SK-N-SH (cell line): ENCODE measurements at regions not wholly inside any gene's neighbourhood (a gene's known extent, or its start where the extent isn't known, plus 50 kb on each side); places are given as distances from the start of the nearest gene placed in this dataset.

Experiments
- CTCF ChIA-PET: fragments of 300-600, 350-600 bp; formaldehyde crosslinking; extraction: SDS; loops from one replicate; lab custom pipeline; 2021; lab: Yijun Ruan, JAX
- POLR2A ChIA-PET: fragments of 350-600 bp; sonication (Branson Sonifier 250); formaldehyde crosslinking; extraction: SDS; loops from one replicate; lab custom pipeline; 2020; ENCODE audit warnings: antibody characterized with exemption, inconsistent platforms; lab: Yijun Ruan, JAX
- DNase-seq: peaks from one replicate; pipeline ENCODE4 v3.0.0; 2012
- H2AFZ ChIP-seq: fragments of 200-600 bp; sonication (generic); 2 replicates; pipeline ENCODE4 v1.8.1; 2016; ENCODE audit warnings: antibody characterized with exemption, mild to moderate bottlenecking, low read depth
- H3F3A ChIP-seq: fragments of 200-600 bp; sonication (generic); replicated peaks from 2 replicates; pipeline ENCODE3; 2016; ENCODE audit warnings: antibody characterized with exemption, mild to moderate bottlenecking; ENCODE audit not compliant: insufficient read depth
- H3K27ac ChIP-seq, 2 experiments: fragments of 200-500 bp in 1 of 2; fragments of 200-600 bp in 1 of 2; sonication (Bioruptor generic) in 1 of 2; sonication (generic), shearing (Covaris generic) in 1 of 2; 2 replicates each; pipeline versions ENCODE4 v1.5.1 to v1.6.1; 2014 to 2016; ENCODE audit warnings: low read depth in 2 of 2, inconsistent platforms in 1 of 2, low read length in 1 of 2, mild to moderate bottlenecking in 1 of 2, mixed read lengths in 1 of 2
- H3K27me3 ChIP-seq: fragments of 200-600 bp; sonication (generic), shearing (Covaris generic); 2 replicates; pipeline ENCODE4 v1.6.1; 2016; ENCODE audit warnings: mixed run types; ENCODE audit not compliant: insufficient read depth
- H3K36me3 ChIP-seq, 2 experiments: fragments of 200-500 bp in 1 of 2; fragments of 200-600 bp in 1 of 2; sonication (Bioruptor generic) in 1 of 2; sonication (generic) in 1 of 2; replicated peaks in 1 of 2; 2 replicates each; pipeline versions ENCODE3 to v1.5.1; 2014 to 2016; ENCODE audit warnings: low read length in 1 of 2, mild to moderate bottlenecking in 1 of 2; ENCODE audit not compliant: insufficient read depth in 2 of 2, control insufficient read depth in 1 of 2
- H3K4me1 ChIP-seq, 2 experiments: fragments of 200-500 bp in 1 of 2; fragments of 200-600 bp in 1 of 2; sonication (Bioruptor generic) in 1 of 2; sonication (generic), shearing (Covaris generic) in 1 of 2; 2 replicates each; pipeline versions ENCODE4 v1.5.1 to v1.6.1; 2014 to 2016; ENCODE audit warnings: low read depth in 1 of 2, low read length in 1 of 2, mixed run types in 1 of 2; ENCODE audit not compliant: insufficient read depth in 2 of 2, control insufficient read depth in 1 of 2
- H3K4me2 ChIP-seq: fragments of 200-600 bp; sonication (generic), shearing (Covaris generic); 2 replicates; pipeline ENCODE4 v1.6.1; 2017; ENCODE audit warnings: mixed run types
- H3K4me3 ChIP-seq, 2 experiments: fragments of 200-500 bp in 1 of 2; fragments of 200-600 bp in 1 of 2; sonication (Bioruptor generic) in 1 of 2; sonication (generic), shearing (Covaris generic) in 1 of 2; 2 replicates each; pipeline versions ENCODE4 v1.5.1 to v1.8.1; 2014 to 2016; ENCODE audit warnings: low read depth in 2 of 2, inconsistent platforms in 1 of 2, low read length in 1 of 2, mild to moderate bottlenecking in 1 of 2, mixed read lengths in 1 of 2, moderate library complexity in 1 of 2
- H3K79me2 ChIP-seq: fragments of 200-600 bp; sonication (generic); 2 replicates; pipeline ENCODE4 v1.8.1; 2017; ENCODE audit warnings: mild to moderate bottlenecking; ENCODE audit not compliant: insufficient read depth
- H3K9ac ChIP-seq: fragments of 200-600 bp; sonication (generic); 2 replicates; pipeline ENCODE4 v1.6.1; 2017; ENCODE audit warnings: mixed run types
- H3K9me2 ChIP-seq: fragments of 200-600 bp; sonication (generic); 2 replicates; pipeline ENCODE4 v1.6.1; 2017; ENCODE audit warnings: mixed run types
- H3K9me3 ChIP-seq: fragments of 200-600 bp; sonication (generic); 2 replicates; pipeline ENCODE4 v1.6.1; 2017; ENCODE audit warnings: mixed run types, mild to moderate bottlenecking, moderate library complexity
- H4K20me1 ChIP-seq: fragments of 200-600 bp; sonication (generic); 2 replicates; pipeline ENCODE4 v1.6.1; 2017; ENCODE audit warnings: mild to moderate bottlenecking, mixed run types; ENCODE audit not compliant: insufficient read depth
- CHD2 ChIP-seq: fragments of 150-350 bp; IDR thresholded peaks from 2 replicates; pipeline ENCODE4 v1.6.1; 2018; ENCODE audit warnings: low read length; ENCODE audit not compliant: partially characterized antibody
- ELF1 ChIP-seq: IDR thresholded peaks from 2 replicates; pipeline ENCODE4 v1.4.0; 2012
- EP300 ChIP-seq, 2 experiments: IDR thresholded peaks; 2 replicates each; pipeline versions ENCODE4 v1.4.0 to v1.6.1; 2012; ENCODE audit warnings: borderline replicate concordance in 1 of 2, low read depth in 1 of 2, low read length in 1 of 2
- FOSL2 ChIP-seq: IDR thresholded peaks from 2 replicates; pipeline ENCODE4 v1.4.0; 2012; ENCODE audit warnings: low read depth, mild to moderate bottlenecking, moderate library complexity, borderline replicate concordance
- FOXJ3 ChIP-seq: sonication (generic); formaldehyde crosslinking; IDR thresholded peaks from 2 replicates; pipeline ENCODE4 v1.5.1; 2020; ENCODE audit warnings: mild to moderate bottlenecking, missing genetic modification reagents
- GABPA ChIP-seq: IDR thresholded peaks from 2 replicates; pipeline ENCODE4 v1.4.0; 2012; ENCODE audit warnings: low read depth, mild to moderate bottlenecking
- GATA2 ChIP-seq: sonication (generic); formaldehyde crosslinking; IDR thresholded peaks from 2 replicates; pipeline ENCODE4 v1.5.0; 2020; ENCODE audit warnings: mild to moderate bottlenecking, missing genetic modification reagents
- JUND ChIP-seq: IDR thresholded peaks from 2 replicates; pipeline ENCODE4 v1.4.0; 2012
- NFIC ChIP-seq: IDR thresholded peaks from 2 replicates; pipeline ENCODE4 v1.4.0; 2012; ENCODE audit warnings: borderline replicate concordance
- RCOR1 ChIP-seq: fragments of 150-350 bp; IDR thresholded peaks from 2 replicates; pipeline ENCODE4 v1.6.1; 2017; ENCODE audit warnings: antibody characterized with exemption, low read length
- RFX5 ChIP-seq: IDR thresholded peaks from 2 replicates; pipeline ENCODE4 v1.6.1; 2012; ENCODE audit warnings: mild to moderate bottlenecking, improper control_type of control experiment, low read length
- RXRA ChIP-seq: IDR thresholded peaks from 2 replicates; pipeline ENCODE4 v1.4.0; 2012; ENCODE audit warnings: low read depth, mild to moderate bottlenecking, borderline replicate concordance
- SMC3 ChIP-seq: IDR thresholded peaks from 2 replicates; pipeline ENCODE4 v1.6.1; 2012; ENCODE audit warnings: low read depth, low read length, improper control_type of control experiment
- TAF1 ChIP-seq: IDR thresholded peaks from 2 replicates; pipeline ENCODE4 v1.6.1; 2012; ENCODE audit warnings: low read depth, mild to moderate bottlenecking, low read length, moderate library complexity, borderline replicate concordance
- TCF12 ChIP-seq: IDR thresholded peaks from 2 replicates; pipeline ENCODE4 v1.4.0; 2012
- YY1 ChIP-seq: IDR thresholded peaks from 2 replicates; pipeline ENCODE4 v1.4.0; 2012; ENCODE audit warnings: low read depth, mild to moderate bottlenecking
- WGBS: methylation state at CpG from one replicate; pipeline ENCODE4 v1.1.6; 2017; ENCODE audit warnings: low lambda C conversion rate; 5-methylcytosine and 5-hydroxymethylcytosine counted together
- TF ChIP-seq, protein P1 (sequence below): IDR thresholded peaks from 2 replicates; pipeline ENCODE4 v1.4.0; 2012; ENCODE audit warnings: low read depth
- TF ChIP-seq, protein P2 (sequence below): IDR thresholded peaks from 2 replicates; pipeline ENCODE4; 2012
- TF ChIP-seq, protein P3 (sequence below): fragments of 150-350 bp; IDR thresholded peaks from 2 replicates; pipeline ENCODE4 v1.6.1; 2017; ENCODE audit warnings: antibody characterized with exemption, low read length, low read depth, borderline replicate concordance
- TF ChIP-seq, protein P4 (sequence below): IDR thresholded peaks from 2 replicates; pipeline ENCODE4 v1.4.0; 2012; ENCODE audit warnings: low read depth, borderline replicate concordance
- TF ChIP-seq, protein P5 (sequence below): IDR thresholded peaks from 2 replicates; pipeline ENCODE4 v1.6.1; 2012; ENCODE audit warnings: mild to moderate bottlenecking, low read depth, low read length, moderate library complexity

DNA sequence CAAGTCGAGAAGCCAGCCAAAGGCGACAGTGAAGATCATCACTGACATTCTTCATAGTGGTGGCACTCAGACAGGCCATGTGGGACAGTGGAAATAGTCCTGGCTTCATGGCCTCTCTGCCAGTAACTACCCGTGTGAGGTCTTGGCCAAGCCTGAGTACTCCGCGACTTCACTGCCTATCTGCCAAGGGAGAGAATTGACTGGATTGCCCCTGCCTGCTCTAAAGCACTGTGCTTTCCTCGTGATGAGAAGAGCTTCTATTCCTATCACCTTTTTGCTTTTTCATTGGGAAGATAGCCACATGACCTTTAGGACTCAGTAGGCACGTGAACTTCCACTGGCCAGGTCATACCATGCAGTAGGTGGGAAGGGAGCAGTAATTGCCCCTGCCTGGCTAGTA, 239.3 kb downstream of the HAUS1 start:
- Histone ChIP-seq H3K4me3 (no peak overlapping the region), H3K79me2 (no peaks in the 10 kb centered on the region), H3K27me3 (no peaks in the 10 kb centered on the region), H2AFZ (no peak overlapping the region), H3K4me1 (peaks cover 0 to 27% of the 10 kb centered on the region in 2 experiments; a peak in 1 of 4 replicates), H3K9me3 (no peaks in the 10 kb centered on the region), H3K27ac (no peak overlapping the region), H3K4me2 (no peak overlapping the region), H3K9ac (no peak overlapping the region), H3K9me2 (no peaks in the 10 kb centered on the region), H3F3A (no peaks in the 10 kb centered on the region), H4K20me1 (no peaks in the 10 kb centered on the region), H3K36me3 (no peaks in the 10 kb centered on the region)
- POLR2A ChIA-PET: no interaction called here
- no peak for TF ChIP-seq RCOR1
- TF ChIP-seq, protein P1, sequence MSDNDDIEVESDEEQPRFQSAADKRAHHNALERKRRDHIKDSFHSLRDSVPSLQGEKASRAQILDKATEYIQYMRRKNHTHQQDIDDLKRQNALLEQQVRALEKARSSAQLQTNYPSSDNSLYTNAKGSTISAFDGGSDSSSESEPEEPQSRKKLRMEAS: no peak
- TF ChIP-seq, protein P2, sequence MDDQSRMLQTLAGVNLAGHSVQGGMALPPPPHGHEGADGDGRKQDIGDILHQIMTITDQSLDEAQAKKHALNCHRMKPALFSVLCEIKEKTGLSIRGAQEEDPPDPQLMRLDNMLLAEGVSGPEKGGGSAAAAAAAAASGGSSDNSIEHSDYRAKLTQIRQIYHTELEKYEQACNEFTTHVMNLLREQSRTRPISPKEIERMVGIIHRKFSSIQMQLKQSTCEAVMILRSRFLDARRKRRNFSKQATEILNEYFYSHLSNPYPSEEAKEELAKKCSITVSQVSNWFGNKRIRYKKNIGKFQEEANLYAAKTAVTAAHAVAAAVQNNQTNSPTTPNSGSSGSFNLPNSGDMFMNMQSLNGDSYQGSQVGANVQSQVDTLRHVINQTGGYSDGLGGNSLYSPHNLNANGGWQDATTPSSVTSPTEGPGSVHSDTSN: no peak
- TF ChIP-seq GABPA: no peak
- TF ChIP-seq, protein P3, sequence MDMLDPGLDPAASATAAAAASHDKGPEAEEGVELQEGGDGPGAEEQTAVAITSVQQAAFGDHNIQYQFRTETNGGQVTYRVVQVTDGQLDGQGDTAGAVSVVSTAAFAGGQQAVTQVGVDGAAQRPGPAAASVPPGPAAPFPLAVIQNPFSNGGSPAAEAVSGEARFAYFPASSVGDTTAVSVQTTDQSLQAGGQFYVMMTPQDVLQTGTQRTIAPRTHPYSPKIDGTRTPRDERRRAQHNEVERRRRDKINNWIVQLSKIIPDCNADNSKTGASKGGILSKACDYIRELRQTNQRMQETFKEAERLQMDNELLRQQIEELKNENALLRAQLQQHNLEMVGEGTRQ: no peak
- no peak for TF ChIP-seq JUND
- TF ChIP-seq EP300 (IDR thresholded peaks at IDR 0.05; ENCODE audit: borderline replicate concordance in 1 of 2, low read depth in 1 of 2, low read length in 1 of 2): no peak
- TF ChIP-seq, protein P4, sequence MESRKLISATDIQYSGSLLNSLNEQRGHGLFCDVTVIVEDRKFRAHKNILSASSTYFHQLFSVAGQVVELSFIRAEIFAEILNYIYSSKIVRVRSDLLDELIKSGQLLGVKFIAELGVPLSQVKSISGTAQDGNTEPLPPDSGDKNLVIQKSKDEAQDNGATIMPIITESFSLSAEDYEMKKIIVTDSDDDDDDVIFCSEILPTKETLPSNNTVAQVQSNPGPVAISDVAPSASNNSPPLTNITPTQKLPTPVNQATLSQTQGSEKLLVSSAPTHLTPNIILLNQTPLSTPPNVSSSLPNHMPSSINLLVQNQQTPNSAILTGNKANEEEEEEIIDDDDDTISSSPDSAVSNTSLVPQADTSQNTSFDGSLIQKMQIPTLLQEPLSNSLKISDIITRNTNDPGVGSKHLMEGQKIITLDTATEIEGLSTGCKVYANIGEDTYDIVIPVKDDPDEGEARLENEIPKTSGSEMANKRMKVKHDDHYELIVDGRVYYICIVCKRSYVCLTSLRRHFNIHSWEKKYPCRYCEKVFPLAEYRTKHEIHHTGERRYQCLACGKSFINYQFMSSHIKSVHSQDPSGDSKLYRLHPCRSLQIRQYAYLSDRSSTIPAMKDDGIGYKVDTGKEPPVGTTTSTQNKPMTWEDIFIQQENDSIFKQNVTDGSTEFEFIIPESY: no peak
- TF ChIP-seq FOSL2: no peak
- no peak for TF ChIP-seq GATA2
- CTCF ChIA-PET: interaction anchor here (1.2 kb wide), 2 partner anchors 173 to 315 kb away, joined by 3 read pairs; no protein-coding TSS in a partner anchor
- no peak for DNase-seq
- WGBS: 66% methylated on average over 7 of the region's 7 CpGs

DNA sequence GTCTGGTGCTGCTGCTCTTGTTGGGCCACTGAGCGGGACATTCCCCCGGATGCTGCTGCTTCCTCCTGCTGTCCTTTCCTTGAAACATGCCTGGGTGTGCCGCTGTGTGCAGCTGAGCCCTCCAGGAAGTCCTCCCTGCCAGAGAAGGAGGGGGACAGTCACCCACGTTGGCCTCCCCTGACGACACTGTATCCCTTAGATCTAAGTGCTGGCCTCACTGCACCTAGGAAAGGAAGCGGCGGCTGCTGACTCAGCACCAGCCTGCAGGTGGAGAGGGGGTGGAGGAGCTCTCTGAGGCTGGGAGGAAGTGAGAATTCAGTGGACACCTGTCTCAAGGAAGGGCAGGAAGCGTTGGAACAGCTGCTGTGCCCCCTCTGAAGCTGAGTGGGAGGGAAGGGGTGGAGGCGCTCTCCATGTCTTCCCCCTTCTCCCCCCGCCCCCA, 239.8 kb downstream of the HAUS1 start:
- POLR2A ChIA-PET: no interaction called here
- TF ChIP-seq CHD2 (no peak), SMC3 (no peak), FOXJ3 (CRISPR knock-in tag) (no peak), ELF1 (no peak), YY1 (no peak), RXRA (no peak), NFIC (no peak), JUND (no peak), TAF1 (no peak), RFX5 (no peak), TCF12 (no peak)
- TF ChIP-seq, protein P2: no peak
- TF ChIP-seq, protein P5, sequence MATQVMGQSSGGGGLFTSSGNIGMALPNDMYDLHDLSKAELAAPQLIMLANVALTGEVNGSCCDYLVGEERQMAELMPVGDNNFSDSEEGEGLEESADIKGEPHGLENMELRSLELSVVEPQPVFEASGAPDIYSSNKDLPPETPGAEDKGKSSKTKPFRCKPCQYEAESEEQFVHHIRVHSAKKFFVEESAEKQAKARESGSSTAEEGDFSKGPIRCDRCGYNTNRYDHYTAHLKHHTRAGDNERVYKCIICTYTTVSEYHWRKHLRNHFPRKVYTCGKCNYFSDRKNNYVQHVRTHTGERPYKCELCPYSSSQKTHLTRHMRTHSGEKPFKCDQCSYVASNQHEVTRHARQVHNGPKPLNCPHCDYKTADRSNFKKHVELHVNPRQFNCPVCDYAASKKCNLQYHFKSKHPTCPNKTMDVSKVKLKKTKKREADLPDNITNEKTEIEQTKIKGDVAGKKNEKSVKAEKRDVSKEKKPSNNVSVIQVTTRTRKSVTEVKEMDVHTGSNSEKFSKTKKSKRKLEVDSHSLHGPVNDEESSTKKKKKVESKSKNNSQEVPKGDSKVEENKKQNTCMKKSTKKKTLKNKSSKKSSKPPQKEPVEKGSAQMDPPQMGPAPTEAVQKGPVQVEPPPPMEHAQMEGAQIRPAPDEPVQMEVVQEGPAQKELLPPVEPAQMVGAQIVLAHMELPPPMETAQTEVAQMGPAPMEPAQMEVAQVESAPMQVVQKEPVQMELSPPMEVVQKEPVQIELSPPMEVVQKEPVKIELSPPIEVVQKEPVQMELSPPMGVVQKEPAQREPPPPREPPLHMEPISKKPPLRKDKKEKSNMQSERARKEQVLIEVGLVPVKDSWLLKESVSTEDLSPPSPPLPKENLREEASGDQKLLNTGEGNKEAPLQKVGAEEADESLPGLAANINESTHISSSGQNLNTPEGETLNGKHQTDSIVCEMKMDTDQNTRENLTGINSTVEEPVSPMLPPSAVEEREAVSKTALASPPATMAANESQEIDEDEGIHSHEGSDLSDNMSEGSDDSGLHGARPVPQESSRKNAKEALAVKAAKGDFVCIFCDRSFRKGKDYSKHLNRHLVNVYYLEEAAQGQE: no peak

More for the DNA sequence above, 239.8 kb downstream of the HAUS1 start:
- Histone ChIP-seq H4K20me1 (no peaks in the 10 kb centered on the region), H3K4me2 (no peak overlapping the region), H3K9ac (no peak overlapping the region), H2AFZ (no peak overlapping the region), H3K27ac (no peak overlapping the region; a peak in 1 of 4 replicates), H3K4me3 (no peak overlapping the region), H3K9me3 (no peaks in the 10 kb centered on the region), H3F3A (no peaks in the 10 kb centered on the region), H3K36me3 (no peaks in the 10 kb centered on the region), H3K4me1 (peaks cover 0 to 22% of the 10 kb centered on the region in 2 experiments; a peak in 1 of 4 replicates), H3K9me2 (no peaks in the 10 kb centered on the region), H3K27me3 (no peaks in the 10 kb centered on the region), H3K79me2 (no peaks in the 10 kb centered on the region)
- DNase-seq: no peak
- WGBS: 69% methylated on average over 4 of the region's 10 CpGs
- CTCF ChIA-PET: interaction anchor here (0.9 to 1.2 kb wide), 3 partner anchors 173 to 314 kb away, joined by 3 read pairs; no protein-coding TSS in a partner anchor
